ENCODE measurements at regions not wholly inside any gene's neighbourhood (a gene's known extent, or its start where the extent isn't known, plus 50 kb on each side); places are given as distances from the start of the nearest gene placed in this dataset.

- no peak overlapping the region for H3K4me3 ChIP-seq
- intact Hi-C loops (cut with DNase I; ENCODE audit: low total_unique reads): no loop called here
- no peak for TF ChIP-seq POLR2A (IDR thresholded peaks at IDR 0.05)
- no peak for TF ChIP-seq CTCF (IDR thresholded peaks at IDR 0.05)
- no peak overlapping the region for H3K27ac ChIP-seq
- no peak for DNase-seq
- no peaks in the 10 kb centered on the region for H3K27me3 ChIP-seq
- H3K9me3 ChIP-seq: no peaks in the 10 kb centered on the region
- H3K4me1 ChIP-seq: no peaks in the 10 kb centered on the region
- H3K36me3 ChIP-seq (ENCODE audit: low read depth, missing control alignments): no peaks in the 10 kb centered on the region
- WGBS, 2 donors: 80 to 82% methylated on average over 7 of the region's 7 CpGs
Observed at GRCh38 chr7:20053334-20054104, 163.7 kb downstream of the MACC1 start.

DNA sequence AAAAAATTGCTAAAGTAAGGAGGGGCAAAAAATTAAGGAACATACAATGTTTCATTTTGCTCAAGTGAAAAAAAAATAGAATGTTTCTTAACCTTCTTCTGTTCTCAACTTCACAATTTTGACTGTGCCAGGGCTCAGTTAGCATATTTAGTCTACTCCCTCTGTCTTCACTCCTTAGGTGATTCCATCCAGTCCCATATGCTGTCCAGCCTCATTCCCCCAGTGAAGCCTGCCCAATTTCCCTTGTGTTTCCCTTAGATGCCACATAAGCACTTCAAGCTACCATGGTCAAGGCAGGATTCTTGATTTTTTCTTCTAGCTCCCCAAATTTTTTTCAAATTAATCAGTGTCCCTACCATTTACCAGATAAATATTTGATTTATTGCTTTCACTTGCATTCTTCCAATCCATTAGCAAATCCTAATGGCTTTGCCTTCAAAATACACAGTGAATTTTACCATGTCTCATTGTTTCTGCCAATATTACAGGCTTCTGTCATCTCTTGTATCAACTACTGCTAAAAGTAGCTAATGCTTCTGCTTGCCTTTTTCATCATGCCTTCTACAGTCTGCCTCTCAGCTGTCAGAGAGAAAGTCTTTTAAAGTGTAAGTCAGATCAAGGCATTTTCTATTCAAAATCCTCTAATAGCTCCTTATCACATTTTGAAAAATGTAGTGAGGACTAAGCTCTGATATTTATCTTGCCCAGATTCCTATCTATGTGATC, 166.8 kb downstream of the MACC1 start:
- intact Hi-C loops (cut with DNase I; ENCODE audit: low total_unique reads): no loop called here
- H3K36me3 ChIP-seq (ENCODE audit: low read depth, missing control alignments): no peaks in the 10 kb centered on the region
- no peaks in the 10 kb centered on the region for H3K27me3 ChIP-seq
- TF ChIP-seq CTCF (IDR thresholded peaks at IDR 0.05) (no peak), POLR2A (IDR thresholded peaks at IDR 0.05) (no peak)
- no peak overlapping the region for H3K27ac ChIP-seq
- H3K9me3 ChIP-seq: no peaks in the 10 kb centered on the region
- DNase-seq: no peak
- no peak overlapping the region for H3K4me3 ChIP-seq
- no peaks in the 10 kb centered on the region for H3K4me1 ChIP-seq

DNA sequence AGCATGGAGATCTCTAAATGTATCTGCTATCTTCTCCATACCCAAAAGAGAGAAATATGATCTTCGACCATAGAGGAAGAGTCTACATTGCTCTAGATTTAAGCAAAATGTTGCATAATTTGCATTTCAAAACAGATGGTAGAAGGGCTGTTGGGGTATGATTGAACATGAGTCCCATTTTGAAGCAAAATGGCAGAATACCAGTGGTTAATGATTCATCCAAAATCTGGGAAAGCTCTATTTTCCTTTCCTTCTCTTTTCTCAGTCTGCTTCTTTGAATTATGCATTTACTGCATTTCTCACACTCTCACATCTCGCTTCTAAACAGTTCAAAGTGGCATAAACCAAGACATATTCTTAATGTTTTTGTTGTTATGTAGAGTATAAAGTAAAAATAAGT, 178.5 kb downstream of the MACC1 start:
- no peak for DNase-seq
- no peak overlapping the region for H3K4me3 ChIP-seq
- no peaks in the 10 kb centered on the region for H3K9me3 ChIP-seq
- H3K27ac ChIP-seq: no peak overlapping the region
- no peak for TF ChIP-seq POLR2A (IDR thresholded peaks at IDR 0.05)
- TF ChIP-seq CTCF (IDR thresholded peaks at IDR 0.05): no peak
- intact Hi-C loops (cut with DNase I; ENCODE audit: low total_unique reads): no loop called here
- H3K27me3 ChIP-seq: no peaks in the 10 kb centered on the region
- no peaks in the 10 kb centered on the region for H3K4me1 ChIP-seq
- 86 to 95% methylated on average over 2 of the region's 2 CpGs for WGBS, 2 donors
- no peaks in the 10 kb centered on the region for H3K36me3 ChIP-seq (ENCODE audit: low read depth, missing control alignments)

GRCh38 chr7:20035279-20035875, 181.8 kb downstream of the MACC1 start:
- Histone ChIP-seq H3K36me3 (ENCODE audit: low read depth, missing control alignments) (no peaks in the 10 kb centered on the region), H3K27me3 (no peaks in the 10 kb centered on the region), H3K4me1 (no peaks in the 10 kb centered on the region), H3K4me3 (no peak overlapping the region), H3K9me3 (no peaks in the 10 kb centered on the region), H3K27ac (no peak overlapping the region)
- 63 to 84% methylated on average over 1 to 5 of the region's 5 CpGs for WGBS, 2 donors
- no peak for DNase-seq
- TF ChIP-seq CTCF (IDR thresholded peaks at IDR 0.05): no peak
- intact Hi-C loops (cut with DNase I; ENCODE audit: low total_unique reads): no loop called here
